ENCODE measurements at regions not wholly inside any gene's neighbourhood (a gene's known extent, or its start where the extent isn't known, plus 50 kb on each side); places are given as distances from the start of the nearest gene placed in this dataset.

GRCh38 chr4:176843710-176844109, 51.0 kb upstream of the VEGFC start:
- DNase-seq (ENCODE audit: low read depth): no peak
- no peak for FAIRE-seq
- TF ChIP-seq, protein P1, sequence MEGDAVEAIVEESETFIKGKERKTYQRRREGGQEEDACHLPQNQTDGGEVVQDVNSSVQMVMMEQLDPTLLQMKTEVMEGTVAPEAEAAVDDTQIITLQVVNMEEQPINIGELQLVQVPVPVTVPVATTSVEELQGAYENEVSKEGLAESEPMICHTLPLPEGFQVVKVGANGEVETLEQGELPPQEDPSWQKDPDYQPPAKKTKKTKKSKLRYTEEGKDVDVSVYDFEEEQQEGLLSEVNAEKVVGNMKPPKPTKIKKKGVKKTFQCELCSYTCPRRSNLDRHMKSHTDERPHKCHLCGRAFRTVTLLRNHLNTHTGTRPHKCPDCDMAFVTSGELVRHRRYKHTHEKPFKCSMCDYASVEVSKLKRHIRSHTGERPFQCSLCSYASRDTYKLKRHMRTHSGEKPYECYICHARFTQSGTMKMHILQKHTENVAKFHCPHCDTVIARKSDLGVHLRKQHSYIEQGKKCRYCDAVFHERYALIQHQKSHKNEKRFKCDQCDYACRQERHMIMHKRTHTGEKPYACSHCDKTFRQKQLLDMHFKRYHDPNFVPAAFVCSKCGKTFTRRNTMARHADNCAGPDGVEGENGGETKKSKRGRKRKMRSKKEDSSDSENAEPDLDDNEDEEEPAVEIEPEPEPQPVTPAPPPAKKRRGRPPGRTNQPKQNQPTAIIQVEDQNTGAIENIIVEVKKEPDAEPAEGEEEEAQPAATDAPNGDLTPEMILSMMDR (IDR thresholded peaks at IDR 0.05; ENCODE audit: insufficient read depth, low read length, severe bottlenecking): no peak

DNA sequence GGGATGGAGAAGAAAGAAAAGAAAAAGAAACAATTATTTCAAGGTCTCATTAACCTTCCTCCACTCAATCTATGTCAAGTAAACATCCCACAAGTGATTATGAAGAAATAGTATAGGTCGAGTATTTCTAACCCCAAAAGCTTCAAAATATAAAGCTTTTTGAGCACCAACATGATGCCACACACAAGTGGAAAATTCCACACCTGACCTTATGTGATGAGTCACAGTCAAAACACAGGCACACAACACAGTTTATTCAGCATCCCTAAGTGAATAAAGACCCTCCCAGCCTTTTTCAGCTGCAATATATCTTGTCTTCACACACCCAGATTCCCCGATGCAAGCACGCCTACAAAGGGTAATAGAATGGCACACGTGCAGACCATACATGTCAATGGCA, 51.7 kb upstream of the VEGFC start:
- no peaks in the 10 kb centered on the region for H3K36me3 ChIP-seq (ENCODE audit: control insufficient read depth, insufficient read depth, low read length)
- TF ChIP-seq, protein P1 (IDR thresholded peaks at IDR 0.05; ENCODE audit: insufficient read depth, low read length, severe bottlenecking): no peak
- H3K27me3 ChIP-seq (ENCODE audit: control insufficient read depth, insufficient read depth, low read length): no peaks in the 10 kb centered on the region
- FAIRE-seq (no peak), DNase-seq (ENCODE audit: low read depth) (no peak)
- no peak overlapping the region for H3K4me3 ChIP-seq (ENCODE audit: low read depth, low read length)

More at GRCh38 chr4:176843710-176844109, 51.0 kb upstream of the VEGFC start:
- H3K4me3 ChIP-seq (ENCODE audit: low read depth, low read length): no peak overlapping the region
- no peaks in the 10 kb centered on the region for H3K36me3 ChIP-seq (ENCODE audit: control insufficient read depth, insufficient read depth, low read length)
- no peaks in the 10 kb centered on the region for H3K27me3 ChIP-seq (ENCODE audit: control insufficient read depth, insufficient read depth, low read length)

DNA sequence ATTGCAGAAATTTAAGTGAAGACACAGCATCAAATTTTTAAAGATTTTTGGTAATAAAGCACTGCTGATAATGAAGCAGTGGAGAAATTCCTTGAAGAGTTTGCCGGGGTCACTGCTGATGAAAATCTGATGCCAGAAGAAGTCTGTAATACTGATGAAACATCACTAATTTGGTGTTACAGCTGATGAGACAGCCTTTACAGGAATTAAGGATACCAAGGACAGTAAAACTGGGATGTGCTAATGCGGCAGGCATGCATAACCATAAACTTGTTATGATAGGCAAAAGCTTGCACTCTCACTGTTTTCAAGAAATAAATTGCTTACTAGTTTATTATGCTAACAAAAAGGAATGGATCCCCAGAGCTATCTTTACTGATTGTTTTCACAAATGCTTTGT, 52.9 kb upstream of the VEGFC start:
- DNase-seq (ENCODE audit: low read depth) (peak; percentile 95), FAIRE-seq (no peak)
- Histone ChIP-seq H3K36me3 (ENCODE audit: control insufficient read depth, insufficient read depth, low read length) (no peaks in the 10 kb centered on the region), H3K27me3 (ENCODE audit: control insufficient read depth, insufficient read depth, low read length) (no peaks in the 10 kb centered on the region), H3K4me3 (ENCODE audit: low read depth, low read length) (no peak overlapping the region)
- TF ChIP-seq, protein P1 (IDR thresholded peaks at IDR 0.05; ENCODE audit: insufficient read depth, low read length, severe bottlenecking): no peak

- H3K36me3 ChIP-seq (ENCODE audit: control insufficient read depth, insufficient read depth, low read length): no peaks in the 10 kb centered on the region
- H3K27me3 ChIP-seq (ENCODE audit: control insufficient read depth, insufficient read depth, low read length): no peaks in the 10 kb centered on the region
- FAIRE-seq (peak; percentile 32), DNase-seq (ENCODE audit: low read depth) (peak; percentile 61)
- H3K4me3 ChIP-seq (ENCODE audit: low read depth, low read length): no peak overlapping the region
- TF ChIP-seq, protein P1 (IDR thresholded peaks at IDR 0.05; ENCODE audit: insufficient read depth, low read length, severe bottlenecking): no peak
These were observed 56.4 kb upstream of the VEGFC start for GRCh38 chr4:176849076-176849475.

DNA sequence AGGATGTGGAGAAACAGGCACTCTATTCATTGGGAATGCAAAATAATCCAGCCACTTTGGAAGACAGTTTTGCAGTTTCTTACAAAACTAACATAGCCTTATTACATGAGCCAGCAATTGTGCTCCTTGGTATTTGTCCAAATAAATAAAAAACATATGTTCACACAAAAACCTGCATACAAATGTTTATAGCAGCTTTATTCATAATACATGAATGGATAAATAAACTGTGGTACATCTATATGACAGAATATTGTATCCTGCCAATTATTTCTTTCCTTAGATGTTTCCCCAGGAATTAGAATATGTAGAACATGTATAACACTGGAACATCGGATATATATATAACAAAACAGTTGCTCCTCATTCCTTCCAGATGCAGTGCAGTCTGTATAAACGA, 57.7 kb upstream of the VEGFC start:
- Histone ChIP-seq H3K27me3 (ENCODE audit: control insufficient read depth, insufficient read depth, low read length) (no peaks in the 10 kb centered on the region), H3K36me3 (ENCODE audit: control insufficient read depth, insufficient read depth, low read length) (no peaks in the 10 kb centered on the region), H3K4me3 (ENCODE audit: low read depth, low read length) (no peak overlapping the region)
- FAIRE-seq (no peak), DNase-seq (ENCODE audit: low read depth) (no peak)
- TF ChIP-seq, protein P1 (IDR thresholded peaks at IDR 0.05; ENCODE audit: insufficient read depth, low read length, severe bottlenecking): no peak

DNA sequence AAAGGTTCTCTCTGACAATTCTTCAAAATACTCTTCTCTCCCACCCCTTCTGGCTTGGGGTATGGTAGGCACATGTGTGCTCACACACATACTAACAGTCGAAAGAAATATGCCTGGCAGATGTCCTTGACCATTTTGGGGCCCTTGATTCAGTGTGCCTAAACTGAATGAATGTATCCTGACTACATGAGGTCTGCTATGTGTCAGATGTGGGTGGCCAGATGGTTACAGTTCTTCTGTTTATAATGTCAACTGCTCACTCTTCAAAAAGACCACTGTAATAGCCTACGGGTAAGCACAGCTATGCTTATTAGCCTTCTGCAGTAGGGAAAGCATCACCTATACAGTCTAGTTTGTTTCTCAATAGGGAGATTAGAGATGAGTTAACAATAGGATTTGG, 63.7 kb upstream of the VEGFC start:
- TF ChIP-seq, protein P1 (IDR thresholded peaks at IDR 0.05; ENCODE audit: insufficient read depth, low read length, severe bottlenecking): no peak
- Histone ChIP-seq H3K4me3 (ENCODE audit: low read depth, low read length) (no peak overlapping the region), H3K27me3 (ENCODE audit: control insufficient read depth, insufficient read depth, low read length) (no peaks in the 10 kb centered on the region), H3K36me3 (ENCODE audit: control insufficient read depth, insufficient read depth, low read length) (no peaks in the 10 kb centered on the region)
- DNase-seq (ENCODE audit: low read depth): no peak
- no peak for FAIRE-seq
